DMS79 treated with DMSO at 0.1 percent for 48 hours (cell line): ENCODE measurements at regions not wholly inside any gene's neighbourhood (a gene's known extent, or its start where the extent isn't known, plus 50 kb on each side); places are given as distances from the start of the nearest gene placed in this dataset.

Source experiments
- DNase-seq: peaks from one replicate; lab custom pipeline; 2025; lab: John Stamatoyannopoulos, UW

GRCh38 chr9:89747596-89747995 lies 142.8 kb downstream of the GADD45G start:
- DNase-seq = no peak

DNA sequence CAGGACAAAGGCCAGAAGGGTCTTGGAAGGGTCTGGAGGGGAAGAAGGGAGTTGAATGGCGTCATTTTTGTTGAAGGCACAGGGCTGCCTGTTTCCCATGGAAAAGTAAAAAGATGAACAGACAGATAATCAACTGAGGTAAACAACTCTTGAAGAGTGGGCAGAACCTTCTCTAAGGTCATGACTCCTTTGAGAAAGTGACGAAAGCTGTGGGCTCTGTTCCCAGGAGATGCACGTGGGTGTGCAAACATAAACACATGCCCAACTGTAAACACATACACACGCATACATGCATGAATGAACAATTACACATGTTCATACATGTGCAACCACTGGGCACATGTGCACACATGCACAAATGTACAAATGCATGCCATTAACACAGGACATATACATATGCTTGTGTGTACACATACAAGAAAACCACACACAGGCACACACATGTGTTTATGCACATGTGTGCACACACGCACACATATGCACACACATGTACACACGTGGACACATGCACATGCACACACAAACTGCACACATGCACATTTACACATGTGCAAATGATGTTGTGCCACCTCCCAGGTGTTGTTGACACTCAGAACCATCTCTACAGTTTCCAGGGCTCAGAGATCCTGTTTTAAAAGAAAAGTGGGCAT lies 143.3 kb downstream of the GADD45G start:
- no peak for DNase-seq

- no peak for DNase-seq
Measured at GRCh38 chr9:89748831-89749499, 144.2 kb downstream of the GADD45G start.

GRCh38 chr9:89749500-89750116 lies 144.8 kb downstream of the GADD45G start:
- no peak for DNase-seq

GRCh38 chr9:89750117-89750791 lies 145.4 kb downstream of the GADD45G start:
- DNase-seq = peak; percentile 12

DNA sequence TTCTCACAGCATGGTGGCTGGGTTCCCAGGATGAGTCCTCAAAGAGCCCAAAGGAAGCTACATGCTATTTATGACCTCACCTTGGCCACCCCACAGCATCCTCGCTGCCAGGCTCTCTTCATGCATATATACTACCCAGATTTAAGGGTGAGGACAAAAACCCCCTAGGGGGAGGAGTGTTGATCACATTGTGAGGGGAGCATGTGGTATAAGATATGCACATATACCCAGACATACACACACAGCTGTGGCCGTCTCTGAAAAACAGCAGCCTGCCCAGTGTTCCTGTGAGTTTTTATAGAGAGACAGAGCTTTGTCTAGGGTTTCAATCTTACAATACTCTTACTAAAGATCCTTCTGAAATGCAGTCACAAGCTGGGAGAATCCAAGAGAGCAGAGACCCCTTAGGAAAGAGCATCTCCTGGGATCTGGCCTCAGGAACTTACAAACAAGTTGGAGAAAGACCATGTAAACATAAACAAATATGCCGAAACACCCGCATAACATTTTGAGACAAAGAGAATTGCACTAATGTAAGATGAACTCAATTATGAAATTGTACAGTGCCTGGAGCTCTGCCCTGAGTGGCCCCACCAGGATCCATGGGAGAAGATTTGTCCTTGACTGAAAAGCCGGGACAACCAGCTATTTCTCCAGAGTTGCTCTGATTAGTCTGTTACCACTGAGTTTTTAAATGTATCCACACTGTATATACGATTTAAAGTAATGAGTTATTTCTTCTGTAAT lies 146.4 kb downstream of the GADD45G start:
- no peak for DNase-seq

DNA sequence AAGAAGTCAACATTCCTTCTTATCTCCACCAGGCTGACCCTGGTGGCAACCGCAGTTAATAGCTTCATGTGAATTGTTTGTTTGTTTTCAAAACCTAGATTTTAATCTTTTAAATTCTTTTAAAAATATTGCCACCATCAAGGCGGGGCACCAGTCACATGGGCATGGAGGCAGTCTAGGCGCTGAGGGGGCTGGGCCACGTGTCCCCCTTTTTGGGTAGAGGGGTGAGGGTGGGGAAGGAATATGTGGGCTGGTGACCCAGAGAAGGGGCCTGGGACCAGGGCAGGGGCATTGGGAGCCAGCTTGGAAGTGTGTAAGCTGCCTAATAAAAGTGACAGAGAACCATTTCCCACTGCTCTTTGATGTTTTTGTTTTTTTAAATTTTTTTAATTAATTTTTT lies 147.3 kb downstream of the GADD45G start:
- no peak for DNase-seq

DNA sequence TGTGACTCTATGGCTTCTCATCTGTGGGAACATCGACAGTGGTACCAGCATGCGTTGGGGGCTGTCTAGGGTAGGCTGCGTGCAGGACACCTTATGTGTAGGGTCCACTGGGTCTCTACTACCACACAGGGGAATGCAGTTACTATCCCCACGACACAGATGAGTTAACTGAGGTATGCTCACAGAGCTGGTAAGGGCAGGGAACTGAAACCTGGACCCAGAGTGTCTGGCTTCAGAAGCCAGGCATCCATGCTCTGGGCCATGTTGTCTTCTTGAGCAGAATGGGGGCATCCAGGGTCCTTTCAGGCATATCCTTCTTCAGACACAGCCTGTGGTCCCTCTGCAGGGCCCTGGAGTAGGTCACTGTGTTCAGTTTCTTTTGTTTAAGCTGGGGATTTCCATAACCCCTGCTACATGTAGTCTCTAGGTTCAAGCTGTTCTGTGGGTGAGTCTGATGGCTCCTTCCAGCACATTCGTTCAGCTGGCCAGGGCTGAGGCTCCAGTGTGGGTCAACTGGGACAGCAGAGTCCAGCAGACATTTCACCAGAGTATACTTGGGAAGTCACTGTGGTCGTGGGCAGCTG lies 148.8 kb downstream of the GADD45G start:
- DNase-seq = no peak

- no peak for DNase-seq
Measured at GRCh38 chr9:89754193-89754592, 149.4 kb downstream of the GADD45G start.

DNA sequence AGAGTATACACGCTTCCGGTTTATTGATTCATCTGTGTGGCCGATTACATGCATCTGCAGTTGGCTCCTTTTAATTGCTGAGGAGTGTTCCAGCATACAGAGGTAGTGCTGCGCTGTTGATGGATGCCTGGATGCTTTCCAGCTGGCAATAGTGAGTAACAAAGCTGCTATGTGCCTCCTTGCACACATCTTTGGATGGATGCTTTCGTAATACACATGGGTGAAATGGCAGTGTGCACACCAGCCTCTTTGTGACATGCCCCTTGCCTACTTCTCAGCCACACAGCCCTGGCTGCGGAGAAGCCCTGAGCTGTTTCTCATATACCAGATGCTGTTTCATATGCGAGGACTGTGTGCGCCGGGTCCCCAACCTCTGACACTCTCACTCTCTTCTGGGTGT lies 151.0 kb downstream of the GADD45G start:
- peak; percentile 74 for DNase-seq

DNA sequence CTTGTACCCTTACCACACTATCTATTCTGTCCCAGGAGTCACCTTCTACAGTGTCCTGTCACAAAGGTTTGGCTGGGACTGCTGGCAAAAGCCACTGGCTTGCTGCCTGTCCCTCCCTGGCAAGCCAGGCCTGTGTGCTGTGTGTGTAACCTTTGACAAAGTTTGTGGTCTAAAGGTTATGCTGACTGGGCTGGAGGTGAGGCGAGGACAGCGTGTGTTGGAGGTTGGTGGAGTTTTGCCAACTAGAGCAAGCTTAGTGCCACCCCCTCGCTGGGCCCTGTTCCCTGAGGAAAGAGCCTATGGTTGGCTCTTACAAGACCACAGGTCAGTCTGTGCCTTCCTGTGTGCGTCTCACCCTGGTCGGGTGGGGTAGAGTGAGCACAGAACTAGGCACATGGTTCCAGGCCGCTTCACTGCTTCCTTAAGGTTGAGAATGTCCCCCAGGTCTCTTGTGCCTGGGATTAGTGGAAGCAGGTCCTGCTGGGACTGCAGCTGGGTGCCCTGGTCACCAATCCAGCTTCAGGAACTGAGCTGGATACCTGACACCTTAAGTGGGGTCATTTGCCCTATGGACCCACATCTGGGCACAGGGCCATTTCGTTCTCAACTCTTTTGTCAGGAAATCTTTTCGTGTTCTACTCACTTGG lies 152.2 kb downstream of the GADD45G start:
- no peak for DNase-seq

GRCh38 chr9:89757776-89758528 lies 153.1 kb downstream of the GADD45G start:
- no peak for DNase-seq

- no peak for DNase-seq
Measured at GRCh38 chr9:89759572-89759971, 154.8 kb downstream of the GADD45G start.

DNA sequence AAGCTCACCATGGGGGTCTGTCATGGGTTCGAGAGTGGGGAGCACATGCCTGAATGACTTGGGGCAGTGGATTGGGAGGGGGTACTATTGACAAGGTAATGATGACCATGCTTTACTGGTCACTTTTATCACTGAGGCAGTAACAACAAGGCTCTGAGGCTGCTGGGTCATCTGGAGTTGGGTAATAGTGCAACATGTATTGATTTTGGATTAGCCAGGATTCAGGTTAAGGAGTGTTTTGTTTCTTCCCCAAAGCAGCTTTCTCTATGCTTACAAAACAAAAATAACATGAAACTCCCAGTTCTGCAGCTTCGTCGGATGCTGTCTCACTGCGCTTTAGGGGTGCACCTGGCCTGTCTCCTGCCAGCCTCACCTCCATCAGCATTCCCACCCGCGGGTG lies 155.3 kb downstream of the GADD45G start:
- DNase-seq = no peak

GRCh38 chr9:89764217-89764616 lies 159.4 kb downstream of the GADD45G start:
- DNase-seq = no peak

- no peak for DNase-seq
Measured at GRCh38 chr9:89765211-89765946, 160.6 kb downstream of the GADD45G start.

DNA sequence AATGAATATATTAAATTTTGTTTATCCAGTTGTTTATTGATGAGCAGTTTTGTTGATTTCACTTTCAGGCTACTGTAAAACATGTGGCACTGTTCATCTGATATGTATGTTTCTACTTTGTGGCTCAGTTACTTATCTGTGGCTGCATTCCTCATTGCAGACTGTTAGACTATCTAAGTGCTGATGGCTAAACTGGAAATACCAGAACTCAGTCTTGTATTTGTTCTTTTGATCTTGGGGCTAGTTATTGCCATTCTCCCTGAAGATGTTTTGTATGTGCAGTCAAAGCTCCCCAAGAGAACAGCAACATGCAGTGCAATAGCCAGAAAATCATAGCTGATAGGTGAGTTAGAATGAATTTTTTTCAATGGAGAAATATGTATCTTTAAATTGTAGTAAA lies 162.2 kb downstream of the GADD45G start:
- no peak for DNase-seq

DNA sequence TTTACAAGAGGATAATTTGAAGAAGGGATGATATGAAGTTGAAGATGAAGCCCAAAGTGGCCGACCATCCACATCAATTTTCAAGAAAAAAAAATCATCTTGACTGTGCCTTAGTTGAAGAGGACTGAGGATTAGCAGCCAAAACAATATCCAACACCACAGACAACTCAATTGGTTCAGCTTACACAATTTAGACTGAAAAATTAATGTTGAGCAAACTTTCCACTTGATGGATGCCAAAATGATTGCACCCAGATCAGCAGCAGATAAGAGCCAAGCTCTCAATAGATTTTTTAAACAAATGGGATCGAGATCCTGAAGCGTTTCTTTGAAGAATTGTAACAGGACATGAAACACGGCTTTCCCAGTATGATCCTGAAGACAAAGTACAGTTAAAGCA lies 163.2 kb downstream of the GADD45G start:
- no peak for DNase-seq

GRCh38 chr9:89768650-89769071 lies 163.8 kb downstream of the GADD45G start:
- no peak for DNase-seq
